Vagina (tissue), 2 donors: ENCODE measurements at regions not wholly inside any gene's neighbourhood (a gene's known extent, or its start where the extent isn't known, plus 50 kb on each side); places are given as distances from the start of the nearest gene placed in this dataset.

Experiments
- CTCF ChIP-seq, 3 experiments: fragments of 450-650 bp in 2 of 3; fragments of 200-600 bp in 1 of 3; sonication (generic) in 1 of 3; IDR thresholded peaks; one replicate each; pipeline ENCODE4 v1.5.1; 2017 to 2019; ENCODE audit warnings: antibody characterized with exemption in 3 of 3, mild to moderate bottlenecking in 2 of 3, moderate library complexity in 2 of 3
- POLR2AphosphoS5 ChIP-seq, 2 donors: sonication (generic); formaldehyde crosslinking; IDR thresholded peaks; one replicate each; pipeline ENCODE4 v1.9.0; 2017; ENCODE audit warnings: antibody characterized with exemption in 2 of 2, mild to moderate bottlenecking in 2 of 2, low read depth in 1 of 2; ENCODE audit not compliant: insufficient read depth in 1 of 2

- TF ChIP-seq CTCF (IDR thresholded peaks at IDR 0.05) = no peak
- no peak for TF ChIP-seq POLR2AphosphoS5 (IDR thresholded peaks at IDR 0.05; ENCODE audit: insufficient read depth in 1 of 2, low read depth in 1 of 2)
These were observed 219.4 kb downstream of the SETD4 start for GRCh38 chr21:35840949-35841348.
